Skeletal muscle satellite cell (primary cell): ENCODE measurements at regions not wholly inside any gene's neighbourhood (a gene's known extent, or its start where the extent isn't known, plus 50 kb on each side); places are given as distances from the start of the nearest gene placed in this dataset.

Experiments used
- H3K27me3 ChIP-seq: 2 replicates; pipeline ENCODE4 v1.7.0; 2013; ENCODE audit warnings: low read length; ENCODE audit not compliant: control insufficient read depth, insufficient read depth
- H3K36me3 ChIP-seq: 2 replicates; pipeline ENCODE4 v1.7.0; 2013; ENCODE audit warnings: mild to moderate bottlenecking, control low read depth, low read length; ENCODE audit not compliant: insufficient read depth
- H3K4me1 ChIP-seq: 2 replicates; pipeline ENCODE4 v1.7.0; 2013; ENCODE audit warnings: low read length; ENCODE audit not compliant: control insufficient read depth, insufficient read depth
- H3K4me2 ChIP-seq: 2 replicates; pipeline ENCODE4 v1.7.0; 2013; ENCODE audit warnings: mild to moderate bottlenecking, low read length
- H3K4me3 ChIP-seq: 2 replicates; pipeline ENCODE4 v1.7.0; 2013; ENCODE audit warnings: low read length
- H3K9ac ChIP-seq: 2 replicates; pipeline ENCODE4 v1.7.0; 2013; ENCODE audit warnings: mild to moderate bottlenecking, low read depth, low read length, moderate library complexity
- H3K9me3 ChIP-seq: replicated peaks from 2 replicates; pipeline ENCODE4 v1.7.0; 2013; ENCODE audit warnings: mild to moderate bottlenecking, control low read depth, low read length

DNA sequence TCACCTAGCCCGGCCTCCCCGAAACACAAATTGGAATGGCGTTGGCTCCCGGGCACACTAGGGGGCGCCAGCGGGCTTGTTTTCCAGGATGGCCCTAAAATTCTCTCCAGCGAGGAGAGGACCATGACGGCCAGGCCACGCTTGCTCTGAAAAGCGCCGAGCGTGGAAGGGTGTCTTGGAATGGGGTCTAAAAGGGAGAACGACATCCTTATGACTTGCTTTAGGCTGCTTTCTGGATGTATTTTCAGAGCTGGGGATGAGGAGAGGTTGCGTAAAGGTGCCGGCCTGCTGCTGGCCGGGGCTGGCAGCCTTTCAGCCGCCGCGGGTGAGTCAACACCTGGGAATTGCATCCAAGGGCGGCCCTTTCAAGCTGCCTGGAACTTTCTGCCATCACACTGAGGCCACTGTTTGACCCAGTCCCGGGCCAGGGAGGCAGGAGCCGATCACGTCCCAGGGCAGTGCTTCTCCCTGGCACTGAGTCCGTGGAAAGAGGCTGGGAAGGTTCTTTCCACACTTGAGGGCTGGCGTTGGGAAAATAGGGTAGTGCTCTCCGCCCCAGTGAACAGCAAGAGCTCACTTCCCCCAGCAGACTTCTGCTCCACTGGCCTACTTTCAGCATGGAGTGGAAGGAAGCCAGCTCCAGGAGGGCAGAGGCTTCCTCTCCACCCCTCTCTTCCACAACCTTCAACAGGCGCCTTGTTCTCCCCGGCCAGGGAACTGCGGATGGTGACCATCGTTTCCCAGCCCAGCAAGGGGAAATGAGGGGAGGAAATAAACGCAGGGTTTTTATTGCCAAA, 216.2 kb downstream of the TTC8 start:
- Histone ChIP-seq H3K36me3 (no peaks in the 10 kb centered on the region), H3K9me3 (no peaks in the 10 kb centered on the region), H3K9ac (peak overlapping the region; percentile 72), H3K4me2 (peak overlapping the region; percentile 89), H3K27me3 (no peaks in the 10 kb centered on the region), H3K4me1 (peaks cover 10% of the 10 kb centered on the region), H3K4me3 (peak overlapping the region; percentile 66)

DNA sequence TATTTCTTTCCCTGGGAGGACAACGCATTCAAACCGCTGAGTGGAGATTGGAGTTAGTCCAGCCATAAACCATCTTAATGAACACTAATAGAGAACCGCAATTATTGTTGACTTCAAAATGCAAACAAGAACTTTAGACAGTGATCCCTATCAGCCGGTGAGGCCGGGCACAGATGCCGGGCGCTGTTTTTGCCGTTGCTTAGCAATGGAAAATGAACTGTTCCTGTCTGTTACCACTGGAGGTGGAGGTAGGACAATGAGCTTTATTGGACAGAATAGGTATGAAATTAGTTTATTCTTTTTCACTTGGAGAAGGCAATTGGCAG, 216.8 kb downstream of the TTC8 start:
- H3K9ac ChIP-seq, result peak overlapping the region; percentile 72
- peak overlapping the region; percentile 66 for H3K4me3 ChIP-seq
- no peaks in the 10 kb centered on the region for H3K9me3 ChIP-seq
- no peaks in the 10 kb centered on the region for H3K27me3 ChIP-seq
- peak overlapping the region; percentile 89 for H3K4me2 ChIP-seq
- peaks cover 10% of the 10 kb centered on the region for H3K4me1 ChIP-seq
- no peaks in the 10 kb centered on the region for H3K36me3 ChIP-seq

DNA sequence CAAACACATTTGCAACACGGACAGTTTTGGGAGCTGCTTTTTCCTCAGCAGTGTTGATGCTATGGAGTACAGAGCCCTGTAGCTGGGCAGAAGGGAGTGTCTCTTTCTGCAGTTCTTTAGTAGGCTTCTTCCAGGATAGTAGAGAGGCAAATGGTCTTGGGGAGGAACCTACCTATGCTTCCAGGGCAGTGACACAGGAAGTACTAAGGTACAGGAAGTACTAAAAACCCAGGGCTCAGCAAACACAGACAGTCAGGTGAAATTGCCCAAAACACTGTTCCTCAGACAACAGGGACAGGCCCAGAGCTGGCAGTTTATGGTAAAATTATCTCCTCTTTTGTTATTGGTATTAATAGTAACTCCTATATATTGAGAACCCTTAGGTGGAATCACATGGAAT, 217.6 kb downstream of the TTC8 start:
- H3K4me1 ChIP-seq, result peaks cover 10% of the 10 kb centered on the region
- H3K36me3 ChIP-seq, result no peaks in the 10 kb centered on the region
- H3K9ac ChIP-seq, result no peak overlapping the region
- no peak overlapping the region for H3K4me2 ChIP-seq
- no peaks in the 10 kb centered on the region for H3K9me3 ChIP-seq
- H3K27me3 ChIP-seq, result no peaks in the 10 kb centered on the region
- no peak overlapping the region for H3K4me3 ChIP-seq

DNA sequence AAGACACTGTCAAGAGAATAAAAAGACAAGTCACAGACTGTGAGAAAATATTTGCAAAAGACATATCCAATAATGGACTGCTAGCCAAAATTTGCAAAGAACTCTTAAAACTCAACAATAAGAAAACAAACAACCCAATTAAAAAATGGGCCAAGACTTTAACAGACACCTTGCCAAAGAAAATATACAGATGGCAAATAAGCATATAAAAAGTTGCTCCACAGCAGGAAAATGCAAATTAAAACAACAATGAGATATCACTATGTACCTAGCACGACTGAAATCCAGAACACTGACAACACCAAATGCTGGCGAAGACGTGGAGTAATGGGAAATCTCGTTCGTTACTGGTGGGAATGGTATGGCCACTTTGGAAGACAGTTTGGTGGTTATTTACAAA, 228.9 kb downstream of the TTC8 start:
- Histone ChIP-seq H3K9me3 (no peaks in the 10 kb centered on the region), H3K4me1 (no peaks in the 10 kb centered on the region), H3K27me3 (no peaks in the 10 kb centered on the region), H3K4me2 (no peak overlapping the region), H3K9ac (no peak overlapping the region), H3K4me3 (no peak overlapping the region), H3K36me3 (no peaks in the 10 kb centered on the region)

DNA sequence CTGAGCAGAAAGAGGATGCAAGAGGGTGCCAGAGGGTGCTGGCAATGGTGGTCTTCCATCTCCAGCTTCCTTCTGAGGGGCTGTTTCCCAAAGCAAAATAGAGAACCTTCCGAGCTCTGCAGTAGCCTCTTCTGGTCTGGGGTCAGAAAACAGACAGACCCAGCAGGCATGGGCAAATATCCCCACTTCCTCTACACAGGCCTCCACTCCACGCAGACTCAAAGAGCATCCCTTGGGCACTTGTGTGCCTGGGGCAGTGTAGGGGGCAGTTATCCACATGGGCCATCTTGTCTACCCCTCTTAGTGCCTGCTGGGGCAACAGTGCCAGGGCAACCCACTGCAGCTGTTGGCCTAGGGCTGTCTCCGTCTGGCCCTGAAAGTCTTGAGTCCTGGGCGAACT, 231.9 kb downstream of the TTC8 start:
- Histone ChIP-seq H3K36me3 (no peaks in the 10 kb centered on the region), H3K4me2 (no peak overlapping the region), H3K27me3 (no peaks in the 10 kb centered on the region), H3K9ac (no peak overlapping the region), H3K9me3 (no peaks in the 10 kb centered on the region), H3K4me1 (no peaks in the 10 kb centered on the region), H3K4me3 (no peak overlapping the region)

DNA sequence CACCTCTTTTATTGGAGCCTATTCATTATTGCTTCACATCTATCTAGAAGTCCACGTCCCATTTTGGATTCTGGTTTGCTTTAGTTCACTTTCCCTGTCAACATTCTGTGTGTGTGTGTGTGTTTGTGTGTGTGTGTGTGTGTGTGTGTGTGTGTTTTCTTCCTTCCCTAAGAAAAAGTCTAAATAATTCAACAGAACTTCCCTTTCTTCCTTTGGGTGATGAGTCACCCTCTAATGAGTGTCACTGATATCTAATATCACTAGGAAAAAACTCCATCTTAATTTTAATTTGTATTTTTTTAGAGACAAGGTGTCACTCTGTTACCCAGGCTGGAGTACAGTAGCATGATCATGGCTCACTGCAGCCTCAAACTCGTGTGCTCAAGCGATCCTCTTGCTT, 234.2 kb downstream of the TTC8 start:
- Histone ChIP-seq H3K4me2 (no peak overlapping the region), H3K27me3 (peaks cover 16% of the 10 kb centered on the region), H3K4me3 (no peak overlapping the region), H3K9me3 (no peaks in the 10 kb centered on the region), H3K4me1 (no peaks in the 10 kb centered on the region), H3K36me3 (no peaks in the 10 kb centered on the region), H3K9ac (no peak overlapping the region)

DNA sequence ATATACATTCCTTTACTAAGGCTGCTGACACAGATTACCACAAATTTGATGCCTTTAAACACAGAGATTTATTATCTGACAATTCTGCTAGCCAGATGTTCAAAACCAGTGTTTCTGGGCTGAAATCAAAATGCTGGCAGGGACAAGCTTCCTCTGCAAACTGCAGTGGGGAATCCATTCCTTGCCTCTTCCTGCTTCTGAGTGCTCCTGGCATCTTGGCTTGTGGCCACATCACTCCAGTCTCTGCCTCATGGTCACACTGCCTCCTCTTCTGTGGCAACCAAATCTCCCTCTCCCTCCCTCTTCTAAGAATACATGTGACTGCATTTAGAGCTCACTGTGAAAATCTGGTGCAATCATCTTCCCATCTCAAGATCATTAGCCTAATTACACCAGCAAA, 235.7 kb downstream of the TTC8 start:
- H3K4me1 ChIP-seq, result no peaks in the 10 kb centered on the region
- H3K9ac ChIP-seq, result no peak overlapping the region
- H3K4me2 ChIP-seq, result no peak overlapping the region
- H3K4me3 ChIP-seq, result no peak overlapping the region
- H3K27me3 ChIP-seq, result peaks cover 16% of the 10 kb centered on the region
- H3K36me3 ChIP-seq, result no peaks in the 10 kb centered on the region
- H3K9me3 ChIP-seq, result no peaks in the 10 kb centered on the region

DNA sequence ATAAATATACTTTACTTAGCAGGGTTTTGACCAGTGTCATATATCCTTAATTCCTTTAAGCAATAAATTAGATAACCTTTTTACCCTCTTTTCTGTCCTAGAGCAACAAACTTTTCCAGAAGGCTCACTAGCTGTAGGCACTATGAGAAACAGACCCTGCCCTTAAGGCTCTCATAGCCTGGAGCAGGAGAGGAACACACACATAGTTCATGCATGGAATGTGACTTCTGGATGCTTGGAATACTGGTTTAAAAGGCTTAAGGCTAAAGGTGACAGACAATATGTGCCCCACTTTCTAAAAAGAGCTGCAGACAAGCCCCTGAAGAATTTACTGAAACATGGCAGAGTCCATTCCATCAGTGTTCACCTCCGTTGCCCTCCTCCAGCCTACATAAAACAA, 237.2 kb downstream of the TTC8 start:
- H3K4me3 ChIP-seq, result no peak overlapping the region

DNA sequence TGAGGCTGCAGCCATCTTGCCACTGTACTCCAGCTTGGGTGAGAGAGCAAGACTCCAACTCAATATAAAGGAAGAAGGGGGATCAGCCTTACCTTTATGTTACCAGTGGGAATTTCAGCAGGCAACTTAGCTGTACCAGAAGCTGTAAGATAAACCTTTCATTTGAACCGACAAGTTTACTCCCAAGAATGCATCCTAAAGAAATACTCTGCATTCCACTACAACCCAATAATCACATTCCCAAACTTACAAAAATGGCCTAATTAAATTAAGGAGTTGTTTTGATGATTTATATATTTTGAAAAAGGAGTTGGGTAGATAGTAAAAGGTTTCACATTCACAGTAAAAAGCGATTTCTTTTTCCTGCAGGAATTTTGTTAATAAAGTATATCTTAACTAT, 241.4 kb downstream of the TTC8 start:
- no peak overlapping the region for H3K4me3 ChIP-seq
- H3K27me3 ChIP-seq, result peaks cover 25% of the 10 kb centered on the region
- no peaks in the 10 kb centered on the region for H3K9me3 ChIP-seq
- H3K4me1 ChIP-seq, result no peaks in the 10 kb centered on the region
- no peak overlapping the region for H3K4me2 ChIP-seq
- H3K9ac ChIP-seq, result no peak overlapping the region
- H3K36me3 ChIP-seq, result no peaks in the 10 kb centered on the region

More for the DNA sequence above, 237.2 kb downstream of the TTC8 start:
- Histone ChIP-seq H3K27me3 (peaks cover 16% of the 10 kb centered on the region), H3K4me1 (no peaks in the 10 kb centered on the region), H3K9ac (no peak overlapping the region), H3K9me3 (no peaks in the 10 kb centered on the region), H3K36me3 (no peaks in the 10 kb centered on the region), H3K4me2 (no peak overlapping the region)

DNA sequence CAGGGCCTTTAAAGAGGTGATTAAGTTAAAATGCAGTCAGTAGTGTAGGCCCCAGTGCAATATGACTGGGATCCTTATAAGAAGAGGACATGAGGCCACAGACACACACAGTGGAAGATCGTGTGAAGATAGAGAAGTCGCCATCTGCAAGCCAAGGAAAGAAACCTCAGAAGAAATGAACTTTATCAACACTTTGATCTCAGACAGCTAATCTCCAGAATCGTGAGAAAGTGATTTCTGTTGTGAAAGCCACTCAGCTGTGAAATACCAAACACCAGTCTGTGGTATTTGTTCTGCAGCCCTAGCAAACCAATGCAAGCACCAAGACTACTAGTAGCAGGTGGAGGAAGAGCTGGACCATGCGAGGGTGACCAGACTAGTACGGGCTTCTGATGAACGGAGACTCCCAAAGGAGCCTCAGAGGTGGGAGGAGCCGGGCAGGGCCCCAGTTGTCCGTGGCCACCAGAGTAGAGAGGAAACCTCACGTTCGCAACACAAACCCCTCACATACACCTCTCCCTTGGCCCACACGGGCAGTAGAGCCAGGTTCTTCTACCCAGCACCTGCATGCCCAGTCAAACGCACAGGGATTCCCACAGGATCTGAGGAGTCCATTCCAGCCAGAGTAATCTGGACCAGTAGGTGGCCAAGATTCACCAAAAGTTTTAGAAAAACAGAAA, 243.0 kb downstream of the TTC8 start:
- no peaks in the 10 kb centered on the region for H3K9me3 ChIP-seq
- H3K27me3 ChIP-seq, result peaks cover 16% of the 10 kb centered on the region
- no peaks in the 10 kb centered on the region for H3K4me1 ChIP-seq
- H3K4me2 ChIP-seq, result no peak overlapping the region
- H3K9ac ChIP-seq, result no peak overlapping the region
- H3K4me3 ChIP-seq, result no peak overlapping the region
- H3K36me3 ChIP-seq, result no peaks in the 10 kb centered on the region

DNA sequence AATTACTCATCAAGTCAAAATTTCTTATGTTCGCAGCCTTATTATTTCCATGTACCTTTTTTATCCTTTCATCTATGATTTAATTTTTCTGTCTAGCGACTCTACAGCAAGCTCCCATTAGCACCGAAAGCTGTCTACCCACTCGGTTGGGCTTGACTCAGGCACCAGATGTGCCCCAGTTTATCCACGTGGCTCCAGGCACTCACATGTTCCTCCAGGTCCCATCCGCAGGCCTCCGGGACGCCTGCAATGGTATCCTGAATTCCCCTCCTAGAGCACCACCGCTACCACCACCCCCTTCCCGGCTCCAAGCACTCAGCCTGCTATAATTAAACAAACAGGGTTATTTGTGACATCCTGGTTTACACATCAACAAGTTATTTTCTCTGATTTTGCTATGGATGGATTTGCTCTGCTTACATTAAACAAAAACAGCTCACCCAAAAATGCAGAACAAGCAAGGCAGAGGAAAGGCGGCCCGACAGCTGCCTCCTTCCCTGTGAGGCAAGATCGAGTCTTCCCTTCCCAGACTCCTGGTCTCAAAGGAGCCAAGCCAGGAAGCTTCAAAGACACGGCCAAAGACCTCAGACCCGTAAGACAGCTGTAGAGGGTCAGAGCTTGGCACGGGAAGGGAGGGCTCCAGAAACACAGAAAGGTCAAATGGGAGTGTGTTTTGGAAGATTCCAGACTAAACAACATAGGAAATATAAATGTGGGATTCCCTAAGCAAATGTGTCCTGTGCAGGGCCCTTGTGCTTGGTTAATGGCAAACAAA, 253.8 kb downstream of the TTC8 start:
- no peaks in the 10 kb centered on the region for H3K9me3 ChIP-seq
- no peak overlapping the region for H3K4me3 ChIP-seq
- no peaks in the 10 kb centered on the region for H3K4me1 ChIP-seq
- no peaks in the 10 kb centered on the region for H3K36me3 ChIP-seq
- peaks cover 58% of the 10 kb centered on the region for H3K27me3 ChIP-seq
- no peak overlapping the region for H3K9ac ChIP-seq
- H3K4me2 ChIP-seq, result no peak overlapping the region
